Activated CD4-positive, alpha-beta T cell treated with anti-CD3 and anti-CD28 coated beads, Interleukin-2, amount 50 U/mL, for 16 hours (primary cell): ENCODE measurements at regions not wholly inside any gene's neighbourhood (a gene's known extent, or its start where the extent isn't known, plus 50 kb on each side); places are given as distances from the start of the nearest gene placed in this dataset.

Source experiments
- DNase-seq: peaks from one replicate; pipeline ENCODE4 v3.0.0-alpha.2; 2020

GRCh38 chr1:184141361-184141880 lies 89.9 kb downstream of the TSEN15 start:
- no peak for DNase-seq

DNA sequence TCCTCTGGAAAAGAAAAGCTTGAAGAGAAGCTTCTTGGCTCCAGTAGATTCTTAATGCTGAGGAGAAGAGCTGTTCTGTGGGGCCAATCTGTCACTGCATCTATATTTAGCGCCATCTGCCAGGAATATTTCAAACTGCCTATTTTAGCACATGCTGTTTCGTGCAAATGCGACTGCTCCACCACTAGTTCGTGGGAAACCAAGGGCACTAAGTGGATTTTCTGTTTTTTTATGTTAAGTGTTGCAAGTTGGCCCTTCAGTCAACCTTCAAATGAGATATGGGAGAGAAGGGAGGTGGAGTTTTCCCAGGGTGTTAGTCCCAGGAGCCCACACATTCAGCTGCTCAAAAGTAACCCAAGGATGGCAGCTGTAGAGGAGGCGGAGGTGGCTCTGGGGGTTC lies 91.9 kb downstream of the TSEN15 start:
- DNase-seq: no peak

DNA sequence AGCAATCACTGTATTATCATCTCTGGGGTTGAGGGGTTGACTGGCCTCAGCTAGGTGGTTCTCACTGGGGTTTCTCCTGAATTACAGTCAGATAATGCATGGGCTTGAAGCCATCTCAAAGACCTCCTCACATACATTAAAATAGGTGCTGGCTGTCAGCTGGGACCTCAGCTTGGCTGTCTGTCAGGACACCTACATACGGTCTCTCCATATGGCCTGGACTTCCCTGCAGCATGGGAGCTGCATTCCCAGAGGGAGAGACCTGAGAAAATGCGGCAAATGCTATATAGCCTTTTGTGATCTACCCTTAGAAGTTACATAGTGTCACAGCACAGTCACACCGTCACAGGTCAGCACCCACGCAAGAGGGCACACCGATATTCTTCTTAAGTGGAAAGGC lies 93.6 kb downstream of the TSEN15 start:
- no peak for DNase-seq

DNA sequence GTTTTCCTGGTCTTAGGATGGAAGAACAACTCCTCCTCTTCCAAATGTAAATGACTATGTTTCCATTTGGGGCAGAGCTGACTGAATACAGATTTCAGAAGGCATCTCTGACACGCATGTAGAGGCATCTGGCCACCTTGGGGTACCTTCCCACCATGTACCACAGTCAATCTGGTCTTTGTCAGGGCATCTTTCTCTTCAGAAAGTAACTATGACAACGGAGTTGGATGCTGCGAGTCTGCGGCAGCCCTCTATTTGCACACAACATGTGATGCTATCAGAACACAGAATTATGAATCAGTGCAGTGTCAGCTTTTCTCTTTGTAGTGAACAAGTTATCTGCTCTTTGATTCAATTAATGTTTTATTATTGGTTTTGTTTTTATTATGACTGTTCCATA lies 94.7 kb downstream of the TSEN15 start:
- no peak for DNase-seq

GRCh38 chr1:184150776-184151531 lies 99.4 kb downstream of the TSEN15 start:
- DNase-seq: no peak

- no peak for DNase-seq
These were observed 100.9 kb downstream of the TSEN15 start for GRCh38 chr1:184152434-184152898.

- no peak for DNase-seq
These were observed 101.4 kb downstream of the TSEN15 start for GRCh38 chr1:184152974-184153373.

- DNase-seq: no peak
These were observed 102.2 kb downstream of the TSEN15 start for GRCh38 chr1:184153731-184154130.

DNA sequence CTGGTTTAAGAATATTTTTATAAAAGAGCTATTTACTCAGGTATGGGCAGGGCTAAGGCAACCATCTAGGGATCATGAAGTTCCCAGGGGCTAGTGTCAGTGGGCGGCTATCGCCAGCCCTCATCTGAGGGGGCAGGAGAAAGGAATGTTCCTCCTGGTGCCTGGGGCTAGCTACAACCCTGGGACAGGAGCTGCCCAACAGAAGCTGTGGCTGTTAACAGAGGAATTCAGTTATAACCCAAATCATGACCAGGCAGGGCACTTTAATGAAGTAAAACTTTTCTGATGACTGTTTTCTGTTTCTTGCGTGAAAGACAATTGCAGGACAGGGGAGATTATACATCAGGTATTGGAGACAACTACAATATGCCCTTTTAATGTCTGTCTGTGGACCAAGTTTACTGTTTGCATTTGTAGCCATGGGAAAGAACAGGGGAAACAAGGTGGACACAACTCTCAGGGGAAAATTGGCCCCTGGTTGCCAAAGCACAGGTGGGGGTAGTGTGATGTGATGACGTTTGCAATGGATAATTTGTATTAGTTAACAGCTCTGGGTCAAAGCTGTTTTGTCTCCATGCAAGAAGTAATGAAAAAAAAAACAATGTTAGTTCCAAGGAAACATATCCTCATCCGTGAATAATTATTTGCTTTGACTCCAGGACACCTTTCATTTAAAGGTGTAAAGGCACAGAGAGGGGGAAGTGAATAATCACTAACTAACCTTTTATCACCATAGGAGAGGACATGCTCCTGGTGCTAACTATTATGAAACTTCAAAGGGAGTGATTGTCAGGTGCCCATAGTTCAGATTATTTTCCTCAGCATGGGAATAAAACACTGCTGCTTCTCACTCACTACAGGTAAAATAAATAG lies 105.2 kb downstream of the TSEN15 start:
- DNase-seq: no peak

DNA sequence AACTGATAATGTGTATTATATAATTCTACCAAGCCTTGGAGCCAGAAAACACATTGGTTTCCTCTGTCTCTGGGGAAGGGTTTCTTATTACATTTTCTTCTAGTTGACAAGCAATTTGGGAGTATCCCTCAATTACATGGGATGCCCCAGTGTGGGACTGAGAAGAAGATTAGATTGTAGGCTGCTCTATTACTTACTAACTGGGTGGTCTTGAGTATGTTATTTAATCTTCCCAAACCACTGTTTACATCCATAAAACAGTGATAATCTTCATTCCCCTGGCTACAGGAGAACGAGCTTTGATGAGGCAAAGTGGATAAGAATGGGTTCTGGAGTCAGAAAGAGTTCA lies 105.8 kb downstream of the TSEN15 start:
- no peak for DNase-seq

- DNase-seq: peak; percentile 63
These were observed 107.6 kb downstream of the TSEN15 start for GRCh38 chr1:184158896-184159681.

GRCh38 chr1:184160236-184160635 lies 108.7 kb downstream of the TSEN15 start:
- peak; percentile 95 for DNase-seq

DNA sequence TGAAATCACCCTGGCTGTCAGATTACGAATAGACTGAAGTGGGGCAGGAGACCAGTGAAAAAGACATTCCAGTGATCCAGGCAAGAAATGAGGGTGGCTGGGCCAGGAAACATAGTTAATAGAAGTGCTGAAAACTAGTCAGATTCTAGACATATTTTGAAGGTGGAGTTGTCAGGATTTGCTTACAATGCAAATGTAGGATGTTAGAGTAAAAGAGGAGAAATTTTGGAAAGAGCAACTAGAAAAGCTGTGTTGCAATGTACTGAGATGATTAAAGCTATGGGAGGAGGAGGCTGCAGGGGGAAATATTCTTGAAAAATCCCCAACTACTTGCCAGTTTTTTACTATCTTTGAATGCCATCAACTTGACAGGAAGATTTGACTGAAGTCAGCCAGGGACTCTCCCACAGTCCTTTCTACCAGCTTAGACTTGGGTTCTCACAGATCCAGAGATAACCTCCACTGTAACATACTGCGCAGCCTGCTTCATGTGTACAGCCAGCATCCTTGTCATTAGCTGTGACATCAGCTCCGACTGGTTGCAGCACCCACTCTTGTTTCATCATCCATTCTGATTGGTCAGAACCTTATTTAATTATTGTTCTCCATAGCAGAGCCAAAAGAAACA lies 109.7 kb downstream of the TSEN15 start:
- peak; percentile 89 for DNase-seq

- no peak for DNase-seq
These were observed 110.8 kb downstream of the TSEN15 start for GRCh38 chr1:184162281-184162680.

DNA sequence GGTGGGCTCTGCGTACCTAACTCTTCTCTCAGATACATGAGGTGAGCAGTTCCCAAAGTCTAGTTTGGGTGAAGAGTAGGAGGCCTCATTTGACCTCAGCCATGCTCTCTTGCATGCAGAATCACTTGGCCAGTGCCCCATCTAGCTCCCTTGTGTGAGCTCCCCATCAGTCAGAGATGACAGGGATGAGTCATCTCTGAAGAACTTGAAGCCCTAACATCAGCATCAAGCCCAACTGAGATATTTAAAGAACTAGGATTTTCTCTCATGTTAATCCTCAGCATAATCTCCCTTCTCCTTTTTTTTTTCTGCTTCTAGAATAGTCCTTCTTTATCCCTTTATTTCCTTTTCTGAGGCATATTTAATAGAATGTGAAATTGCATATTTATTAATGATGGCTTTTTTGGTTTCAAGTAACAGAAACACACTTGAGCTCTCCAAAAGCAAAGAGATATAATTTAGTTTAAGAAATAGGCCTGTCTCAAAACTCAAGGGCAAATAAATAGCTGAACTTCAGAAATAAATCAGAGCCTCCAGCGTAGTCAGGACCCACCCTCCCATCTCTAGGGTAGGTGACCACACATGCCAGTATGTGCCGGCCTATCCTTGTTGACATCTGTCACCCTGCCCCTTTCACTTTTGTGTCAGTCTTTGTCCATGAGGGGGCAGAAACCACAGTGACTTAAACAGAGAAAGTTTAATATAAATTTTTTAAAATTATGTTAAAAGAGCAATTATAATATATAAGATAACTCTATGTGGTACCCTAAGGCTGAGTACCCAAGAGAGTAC lies 112.3 kb downstream of the TSEN15 start:
- peak; percentile 83 for DNase-seq

GRCh38 chr1:184164536-184164935 lies 113.0 kb downstream of the TSEN15 start:
- DNase-seq: no peak

GRCh38 chr1:184166485-184166884 lies 115.0 kb downstream of the TSEN15 start:
- no peak for DNase-seq

DNA sequence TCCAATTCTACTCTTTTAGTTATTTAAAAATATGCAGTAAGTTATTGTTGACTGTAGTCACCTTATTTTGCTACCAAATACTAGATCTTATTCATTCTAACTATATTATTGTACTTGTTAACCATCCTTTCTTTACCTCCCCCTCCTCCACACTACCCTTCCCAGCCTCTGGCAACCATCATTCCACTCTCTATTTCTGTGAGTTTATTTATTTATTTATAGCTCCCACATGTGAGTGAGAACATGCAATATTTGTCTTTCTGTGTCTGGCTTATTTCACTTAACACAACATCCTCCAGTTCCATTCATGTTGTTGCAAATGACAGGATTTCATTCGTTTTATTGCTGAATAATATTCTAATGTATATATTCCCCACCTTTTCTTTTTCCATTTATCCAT lies 115.8 kb downstream of the TSEN15 start:
- DNase-seq: no peak

DNA sequence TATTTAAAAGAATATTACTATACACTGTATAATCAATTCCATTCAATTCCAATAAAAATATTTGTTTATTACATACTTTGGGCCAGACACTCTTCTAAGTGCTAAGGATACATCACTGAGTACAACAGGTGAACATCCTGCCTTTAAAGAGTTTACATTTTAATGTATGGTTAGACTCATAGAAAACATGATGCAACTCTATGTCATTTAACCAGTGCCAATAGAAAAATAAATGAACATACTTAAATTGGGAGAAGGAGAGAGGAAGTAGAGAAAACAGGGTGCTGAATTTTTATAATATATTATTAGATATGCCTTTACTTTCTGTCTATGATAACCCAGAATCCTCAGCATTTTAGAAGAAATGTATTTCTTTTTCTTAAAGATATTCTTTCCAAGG lies 119.2 kb downstream of the TSEN15 start:
- no peak for DNase-seq

DNA sequence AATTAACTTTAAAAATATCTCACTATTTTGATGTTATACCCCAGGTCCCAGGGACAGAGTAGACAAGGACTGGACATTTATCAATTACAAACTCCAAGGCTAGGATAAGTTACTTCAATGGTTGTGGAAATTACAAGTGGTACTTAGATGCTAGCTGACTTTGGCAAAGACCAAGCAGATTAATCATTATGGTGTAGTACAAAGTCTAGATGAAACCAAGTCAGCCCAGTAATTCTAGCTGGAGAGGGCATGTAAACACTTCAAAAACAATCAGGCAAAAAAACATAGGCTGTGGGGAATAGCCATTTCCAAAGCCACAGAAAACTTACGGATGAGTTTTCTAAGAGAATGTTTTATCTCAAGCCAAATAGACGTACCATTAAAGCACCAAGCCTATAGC lies 124.5 kb downstream of the TSEN15 start:
- no peak for DNase-seq

DNA sequence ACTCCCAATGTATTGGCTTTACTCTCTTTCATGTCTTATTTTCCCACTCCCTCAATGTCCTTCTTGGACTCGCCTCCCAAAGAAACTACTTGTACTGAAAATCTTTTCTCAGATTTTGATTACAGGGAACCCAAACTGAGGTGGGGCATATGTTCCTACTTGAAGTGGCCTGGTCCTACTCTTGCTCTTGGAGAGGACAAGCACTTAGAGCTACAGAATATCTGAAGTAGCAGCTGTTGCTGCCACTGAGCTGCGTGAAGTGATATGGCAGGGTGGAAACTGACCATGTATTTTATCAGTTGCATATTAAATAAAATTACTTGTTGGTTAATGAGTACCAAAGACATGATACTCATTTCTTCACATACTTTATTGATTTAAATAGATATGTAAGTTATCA lies 129.5 kb downstream of the TSEN15 start:
- DNase-seq: no peak

- DNase-seq: no peak
These were observed 132.4 kb downstream of the TSEN15 start for GRCh38 chr1:184183919-184184318.
